Activated CD4-positive, alpha-beta memory T cell treated with anti-CD3 and anti-CD28 coated beads, Interleukin-2, amount 10 ng/mL, durations not matched to agents 7 days and 5 days (primary cell): ENCODE measurements at regions not wholly inside any gene's neighbourhood (a gene's known extent, or its start where the extent isn't known, plus 50 kb on each side); places are given as distances from the start of the nearest gene placed in this dataset.

ENCODE experiments used
- CTCF ChIA-PET: fragments of 350-600 bp; sonication (Branson Sonifier 250); formaldehyde crosslinking; loops from one replicate; lab custom pipeline; 2021; ENCODE audit warnings: antibody characterized with exemption, inconsistent platforms; lab: Charles Lee
- POLR2A ChIA-PET: fragments of 350-600 bp; sonication (Branson Sonifier 250); formaldehyde crosslinking; loops from one replicate; lab custom pipeline; 2021; ENCODE audit warnings: antibody characterized with exemption; lab: Charles Lee
- DNase-seq: peaks from one replicate; pipeline ENCODE4 v3.0.0-alpha.2; 2020
- H3K27ac Mint-ChIP-seq: one replicate; pipeline ENCODE4 v1.8.0; 2021; ENCODE audit warnings: mild to moderate bottlenecking, mixed read lengths
- H3K27me3 Mint-ChIP-seq: one replicate; pipeline ENCODE4 v1.8.0; 2021; ENCODE audit warnings: mixed read lengths
- H3K36me3 Mint-ChIP-seq: one replicate; pipeline ENCODE4 v1.8.0; 2021; ENCODE audit warnings: low read depth, mixed read lengths
- H3K4me1 Mint-ChIP-seq: one replicate; pipeline ENCODE4 v1.8.0; 2021; ENCODE audit warnings: mixed read lengths
- H3K4me3 Mint-ChIP-seq: one replicate; pipeline ENCODE4 v1.8.0; 2021; ENCODE audit warnings: mild to moderate bottlenecking, mixed read lengths
- H3K9me3 Mint-ChIP-seq: one replicate; pipeline ENCODE4 v1.8.0; 2021; ENCODE audit warnings: mixed read lengths

DNA sequence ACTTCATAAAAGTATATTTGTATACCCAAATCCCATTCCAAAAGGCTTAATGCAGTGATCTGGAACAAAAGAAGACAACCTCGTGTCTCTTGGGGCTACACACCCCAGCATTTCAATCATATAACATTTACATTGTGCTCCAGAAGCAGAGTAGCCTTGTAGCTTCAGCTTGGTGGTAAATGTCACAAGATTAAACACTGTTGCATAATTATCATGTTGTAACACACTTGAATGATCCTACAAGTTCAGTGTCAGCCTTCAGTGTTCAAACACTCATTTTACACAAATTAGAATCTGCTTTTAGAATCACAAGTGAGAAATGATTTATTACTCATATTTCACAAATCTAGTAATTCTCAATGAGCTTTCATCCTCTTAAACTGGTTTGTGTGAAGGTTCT, 122.6 kb downstream of the CNTN3 start:
- Mint-ChIP-seq H3K36me3 (no peaks in the 10 kb centered on the region), H3K4me1 (no peaks in the 10 kb centered on the region), H3K27me3 (no peaks in the 10 kb centered on the region), H3K4me3 (no peak overlapping the region), H3K27ac (no peak overlapping the region), H3K9me3 (no peaks in the 10 kb centered on the region)
- ChIA-PET POLR2A (no interaction called here), CTCF (no interaction called here)
- no peak for DNase-seq

- Mint-ChIP-seq H3K27me3 (no peaks in the 10 kb centered on the region), H3K9me3 (no peaks in the 10 kb centered on the region), H3K27ac (no peak overlapping the region), H3K36me3 (no peaks in the 10 kb centered on the region), H3K4me1 (no peaks in the 10 kb centered on the region), H3K4me3 (no peak overlapping the region)
- no peak for DNase-seq
- ChIA-PET POLR2A (no interaction called here), CTCF (no interaction called here)
Measured at GRCh38 chr3:74489050-74489792, 125.2 kb downstream of the CNTN3 start.

DNA sequence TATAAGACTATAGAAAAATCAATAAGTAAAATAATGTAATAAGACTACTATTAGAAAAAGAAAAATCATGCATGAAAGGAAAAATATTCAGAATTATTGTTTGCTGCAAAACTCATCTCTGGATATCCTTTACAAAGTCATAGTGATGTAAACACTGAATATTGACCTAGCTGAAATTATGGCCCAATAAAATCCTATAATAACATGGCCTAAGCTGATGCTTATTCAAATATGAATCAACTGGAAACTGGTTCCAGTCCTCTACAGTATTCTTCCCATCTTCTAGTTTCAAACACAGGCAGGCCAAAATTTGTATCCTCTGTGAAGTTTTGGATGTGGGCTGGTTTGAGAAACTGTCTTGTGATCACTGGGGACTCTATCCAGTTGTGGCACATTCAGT, 134.5 kb downstream of the CNTN3 start:
- DNase-seq: no peak
- Mint-ChIP-seq H3K27me3 (no peaks in the 10 kb centered on the region), H3K4me1 (no peaks in the 10 kb centered on the region), H3K27ac (no peak overlapping the region), H3K4me3 (no peak overlapping the region), H3K9me3 (peaks cover 11% of the 10 kb centered on the region), H3K36me3 (no peaks in the 10 kb centered on the region)
- CTCF ChIA-PET: no interaction called here
- POLR2A ChIA-PET: no interaction called here

- H3K4me1 Mint-ChIP-seq: no peaks in the 10 kb centered on the region
- H3K9me3 Mint-ChIP-seq: peaks cover 6% of the 10 kb centered on the region
- H3K27me3 Mint-ChIP-seq: no peaks in the 10 kb centered on the region
- no peak overlapping the region for H3K27ac Mint-ChIP-seq
- POLR2A ChIA-PET: no interaction called here
- no peaks in the 10 kb centered on the region for H3K36me3 Mint-ChIP-seq
- no peak overlapping the region for H3K4me3 Mint-ChIP-seq
- no peak for DNase-seq
- CTCF ChIA-PET: no interaction called here
Measured at GRCh38 chr3:74470313-74470712, 144.1 kb downstream of the CNTN3 start.

GRCh38 chr3:74469713-74470112, 144.7 kb downstream of the CNTN3 start:
- Mint-ChIP-seq H3K27ac (no peak overlapping the region), H3K4me3 (no peak overlapping the region), H3K27me3 (no peaks in the 10 kb centered on the region), H3K36me3 (no peaks in the 10 kb centered on the region), H3K4me1 (no peaks in the 10 kb centered on the region), H3K9me3 (peaks cover 4% of the 10 kb centered on the region)
- POLR2A ChIA-PET: no interaction called here
- no peak for DNase-seq
- CTCF ChIA-PET: no interaction called here

GRCh38 chr3:74469151-74469550, 145.3 kb downstream of the CNTN3 start:
- Mint-ChIP-seq H3K4me1 (no peaks in the 10 kb centered on the region), H3K27me3 (no peaks in the 10 kb centered on the region), H3K4me3 (no peak overlapping the region), H3K27ac (no peak overlapping the region), H3K9me3 (peaks cover 2% of the 10 kb centered on the region), H3K36me3 (no peaks in the 10 kb centered on the region)
- POLR2A ChIA-PET: no interaction called here
- DNase-seq: no peak
- CTCF ChIA-PET: no interaction called here

GRCh38 chr3:74465715-74466410, 148.6 kb downstream of the CNTN3 start:
- peaks cover 9% of the 10 kb centered on the region for H3K9me3 Mint-ChIP-seq
- ChIA-PET CTCF (no interaction called here), POLR2A (no interaction called here)
- no peaks in the 10 kb centered on the region for H3K27me3 Mint-ChIP-seq
- H3K27ac Mint-ChIP-seq: no peak overlapping the region
- no peak overlapping the region for H3K4me3 Mint-ChIP-seq
- DNase-seq: no peak
- H3K36me3 Mint-ChIP-seq: no peaks in the 10 kb centered on the region
- H3K4me1 Mint-ChIP-seq: no peaks in the 10 kb centered on the region

DNA sequence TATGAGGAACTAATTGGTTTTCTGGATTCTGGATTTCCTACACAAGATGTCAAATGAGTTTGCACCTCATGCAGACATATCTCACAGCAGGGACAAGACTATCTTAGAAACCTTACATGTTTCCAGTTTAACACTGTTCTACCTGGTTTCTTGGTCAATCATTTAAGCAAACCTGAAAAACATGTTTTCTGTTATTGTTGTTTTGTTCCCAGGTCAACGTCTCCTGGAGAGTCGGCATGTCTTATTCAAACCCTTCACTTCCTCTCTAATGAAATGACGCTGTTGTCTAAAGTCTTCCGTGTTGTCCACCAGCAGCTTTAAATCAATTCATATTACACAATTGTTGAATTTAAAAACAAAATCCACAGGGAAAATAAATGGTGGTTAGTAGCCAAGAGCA, 150.9 kb downstream of the CNTN3 start:
- CTCF ChIA-PET: no interaction called here
- Mint-ChIP-seq H3K27me3 (no peaks in the 10 kb centered on the region), H3K4me3 (no peak overlapping the region), H3K36me3 (no peaks in the 10 kb centered on the region), H3K27ac (no peak overlapping the region), H3K4me1 (no peaks in the 10 kb centered on the region), H3K9me3 (peaks cover 12% of the 10 kb centered on the region)
- no peak for DNase-seq
- POLR2A ChIA-PET: no interaction called here

DNA sequence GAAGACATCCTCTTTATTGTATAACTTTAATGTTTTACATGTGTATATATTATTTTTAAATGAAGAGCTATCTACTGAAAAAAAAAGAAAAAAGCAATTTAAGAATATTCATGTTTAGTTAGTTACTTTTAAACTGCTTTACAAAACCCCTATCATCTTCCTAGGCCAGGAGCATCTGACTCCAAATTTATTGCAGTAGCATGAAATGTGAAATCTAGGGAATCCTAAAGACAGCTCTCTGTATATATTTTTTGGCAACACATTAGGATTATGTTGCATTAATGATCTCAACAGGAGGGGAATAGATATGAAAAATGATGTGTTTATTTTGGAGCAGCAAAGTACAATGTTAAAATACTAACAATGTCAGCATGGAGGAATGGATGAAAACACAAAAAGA, 158.3 kb downstream of the CNTN3 start:
- Mint-ChIP-seq H3K27me3 (no peaks in the 10 kb centered on the region), H3K36me3 (no peaks in the 10 kb centered on the region), H3K27ac (no peak overlapping the region), H3K4me1 (no peaks in the 10 kb centered on the region), H3K9me3 (peaks cover 5% of the 10 kb centered on the region), H3K4me3 (no peak overlapping the region)
- no peak for DNase-seq
- POLR2A ChIA-PET: no interaction called here
- CTCF ChIA-PET: no interaction called here

DNA sequence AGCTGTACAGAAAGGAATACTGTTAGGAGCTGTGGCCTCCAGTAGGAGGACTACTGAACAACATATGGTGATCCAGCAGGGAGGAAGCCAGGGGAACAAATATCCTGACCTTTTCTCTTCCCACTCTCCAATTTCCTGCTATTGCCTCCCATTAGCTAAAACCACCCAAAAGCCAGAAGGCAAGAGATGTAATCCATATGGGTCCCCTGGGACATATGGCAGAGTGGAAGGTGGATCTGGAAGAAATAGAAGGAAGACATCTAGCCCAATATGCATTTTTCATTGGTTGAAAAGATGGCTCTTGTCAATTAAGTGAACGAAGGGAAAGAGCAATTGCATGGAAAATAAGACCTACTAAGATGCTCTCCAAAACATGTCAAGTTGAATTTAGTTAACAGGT, 167.2 kb downstream of the CNTN3 start:
- no peak overlapping the region for H3K4me3 Mint-ChIP-seq
- DNase-seq: no peak
- H3K36me3 Mint-ChIP-seq: no peaks in the 10 kb centered on the region
- H3K4me1 Mint-ChIP-seq: no peaks in the 10 kb centered on the region
- no peak overlapping the region for H3K27ac Mint-ChIP-seq
- ChIA-PET POLR2A (no interaction called here), CTCF (no interaction called here)
- H3K27me3 Mint-ChIP-seq: no peaks in the 10 kb centered on the region
- H3K9me3 Mint-ChIP-seq: peaks cover 6% of the 10 kb centered on the region

- Mint-ChIP-seq H3K4me3 (no peak overlapping the region), H3K27me3 (no peaks in the 10 kb centered on the region), H3K27ac (no peak overlapping the region), H3K4me1 (no peaks in the 10 kb centered on the region), H3K9me3 (peaks cover 6% of the 10 kb centered on the region), H3K36me3 (no peaks in the 10 kb centered on the region)
- ChIA-PET CTCF (no interaction called here), POLR2A (no interaction called here)
- DNase-seq: no peak
Measured at GRCh38 chr3:74445541-74445940, 168.9 kb downstream of the CNTN3 start.

DNA sequence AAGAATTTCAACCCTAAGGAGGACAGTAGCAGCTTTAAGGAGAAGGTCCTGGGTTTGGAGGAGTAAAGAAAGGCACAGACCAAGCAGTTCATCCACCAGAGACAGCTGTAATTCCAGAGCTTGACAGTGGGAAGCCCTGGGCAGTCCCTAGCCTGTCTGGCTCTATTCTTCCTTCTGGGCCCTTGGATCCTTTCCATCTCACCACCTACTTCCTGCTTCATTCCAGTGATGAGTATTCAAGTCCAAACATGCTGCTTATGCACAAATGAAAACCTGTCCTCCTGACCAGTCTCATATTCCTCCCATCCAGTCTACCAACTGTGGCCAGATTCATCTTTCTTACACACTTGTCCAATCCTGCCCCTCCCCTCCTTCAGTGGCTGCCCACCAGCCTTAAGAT, 171.4 kb downstream of the CNTN3 start:
- CTCF ChIA-PET: no interaction called here
- no peak for DNase-seq
- H3K27me3 Mint-ChIP-seq: no peaks in the 10 kb centered on the region
- no peak overlapping the region for H3K27ac Mint-ChIP-seq
- H3K9me3 Mint-ChIP-seq: peaks cover 6% of the 10 kb centered on the region
- H3K4me3 Mint-ChIP-seq: no peak overlapping the region
- H3K36me3 Mint-ChIP-seq: no peaks in the 10 kb centered on the region
- no peaks in the 10 kb centered on the region for H3K4me1 Mint-ChIP-seq
- POLR2A ChIA-PET: no interaction called here

DNA sequence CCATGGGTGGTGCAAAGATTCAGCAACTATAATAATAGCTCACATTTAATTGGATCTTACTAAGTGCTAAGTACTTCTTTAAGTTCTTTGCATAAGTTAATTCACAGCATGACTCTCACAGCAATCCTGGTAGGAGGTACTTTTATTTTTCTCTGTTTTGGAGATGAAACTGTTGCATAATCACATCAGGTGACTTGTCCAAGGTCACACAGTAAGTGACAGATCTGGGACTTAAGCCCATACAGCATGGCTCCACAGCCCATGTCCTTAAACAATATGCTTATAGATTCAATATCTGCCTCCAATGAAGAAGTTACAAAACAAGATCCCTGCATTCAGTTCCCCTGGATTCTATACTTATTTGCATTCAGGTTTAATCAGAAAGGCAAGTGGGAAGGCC, 171.8 kb downstream of the CNTN3 start:
- ChIA-PET POLR2A (no interaction called here), CTCF (no interaction called here)
- DNase-seq: no peak
- H3K36me3 Mint-ChIP-seq: no peaks in the 10 kb centered on the region
- no peaks in the 10 kb centered on the region for H3K4me1 Mint-ChIP-seq
- no peak overlapping the region for H3K27ac Mint-ChIP-seq
- no peaks in the 10 kb centered on the region for H3K27me3 Mint-ChIP-seq
- H3K9me3 Mint-ChIP-seq: peaks cover 6% of the 10 kb centered on the region
- no peak overlapping the region for H3K4me3 Mint-ChIP-seq

DNA sequence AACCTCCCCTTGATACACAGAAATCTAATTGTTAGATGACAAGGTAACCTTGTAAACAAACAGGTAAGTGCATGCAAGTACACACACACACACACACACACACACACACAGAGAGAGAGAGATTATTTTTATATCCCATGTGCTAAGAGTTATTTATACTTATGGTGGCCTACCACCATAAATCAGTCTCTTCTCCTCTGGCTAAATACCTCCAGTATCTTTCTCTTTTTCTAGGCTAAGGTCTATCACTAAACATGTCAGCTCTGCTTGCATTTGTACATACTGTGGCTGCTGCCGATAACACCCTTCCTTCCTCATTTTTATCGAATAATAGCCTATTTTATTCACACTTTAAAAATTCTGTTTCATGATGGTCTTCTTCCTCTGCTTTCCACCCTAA, 172.4 kb downstream of the CNTN3 start:
- POLR2A ChIA-PET: no interaction called here
- Mint-ChIP-seq H3K36me3 (no peaks in the 10 kb centered on the region), H3K4me1 (no peaks in the 10 kb centered on the region), H3K27ac (no peak overlapping the region), H3K4me3 (no peak overlapping the region), H3K9me3 (peaks cover 6% of the 10 kb centered on the region), H3K27me3 (no peaks in the 10 kb centered on the region)
- CTCF ChIA-PET: no interaction called here
- DNase-seq: no peak
